Neuronal stem cell (in vitro differentiated cells): ENCODE measurements at regions not wholly inside any gene's neighbourhood (a gene's known extent, or its start where the extent isn't known, plus 50 kb on each side); places are given as distances from the start of the nearest gene placed in this dataset.
"Not testable (repeated sequence)": the region's sequence is repeated elsewhere in the genome, so short reads cannot be mapped to it uniquely, and the experiment has no call there.

Experiments used
- DNase-seq: peaks from one replicate; pipeline ENCODE4 v3.0.0-alpha.2; 2013; ENCODE audit warnings: low spot score
- H2AFZ ChIP-seq: one replicate; pipeline ENCODE4 v1.6.1; 2013; ENCODE audit warnings: mild to moderate bottlenecking, low read length, inconsistent platforms
- H2AK5ac ChIP-seq: 2 replicates; pipeline ENCODE4 v1.6.1; 2013; ENCODE audit warnings: low read depth, mild to moderate bottlenecking, inconsistent platforms, low read length, moderate library complexity, mixed read lengths
- H2BK120ac ChIP-seq: 2 replicates; pipeline ENCODE4 v1.6.1; 2013; ENCODE audit warnings: low read depth, mild to moderate bottlenecking, inconsistent platforms, low read length, moderate library complexity, mixed read lengths
- H2BK12ac ChIP-seq: one replicate; pipeline ENCODE4 v1.6.1; 2013; ENCODE audit warnings: low read length, inconsistent platforms
- H2BK15ac ChIP-seq: 2 replicates; pipeline ENCODE4 v1.6.1; 2013; ENCODE audit warnings: mild to moderate bottlenecking, low read length, inconsistent platforms, mixed read lengths
- H2BK5ac ChIP-seq: one replicate; pipeline ENCODE4 v1.6.1; 2013; ENCODE audit warnings: inconsistent platforms, mild to moderate bottlenecking, low read length, moderate library complexity
- H3K14ac ChIP-seq: one replicate; pipeline ENCODE4 v1.6.1; 2013; ENCODE audit warnings: low read length, inconsistent platforms
- H3K18ac ChIP-seq: 2 replicates; pipeline ENCODE4 v1.6.1; 2013; ENCODE audit warnings: low read length, inconsistent platforms
- H3K23ac ChIP-seq: 2 replicates; pipeline ENCODE4 v1.6.1; 2013; ENCODE audit warnings: low read depth, mild to moderate bottlenecking, mixed read lengths, low read length, inconsistent platforms; ENCODE audit not compliant: poor library complexity
- H3K27ac ChIP-seq: replicated peaks from 3 replicates; pipeline ENCODE4 v1.5.1; 2013; ENCODE audit warnings: low read length, inconsistent platforms
- H3K27me3 ChIP-seq, 3 experiments: 2 replicates each; pipeline ENCODE4 v1.6.1; 2013; ENCODE audit warnings: low read length in 3 of 3, mild to moderate bottlenecking in 2 of 3, inconsistent platforms in 1 of 3, low read depth in 1 of 3, mixed read lengths in 1 of 3, moderate library complexity in 1 of 3; ENCODE audit not compliant: control insufficient read depth in 3 of 3, insufficient read depth in 3 of 3
- H3K36me3 ChIP-seq, 2 donors: replicated peaks in 1 of 2; 2 replicates each; pipeline ENCODE4 v1.6.1; 2013; ENCODE audit warnings: low read length in 2 of 2; ENCODE audit not compliant: control insufficient read depth in 2 of 2, insufficient read depth in 2 of 2
- H3K4ac ChIP-seq: 2 replicates; pipeline ENCODE4 v1.6.1; 2013; ENCODE audit warnings: inconsistent platforms, mild to moderate bottlenecking, low read length, moderate library complexity
- H3K4me1 ChIP-seq, 2 donors: 1 replicate in 1 of 2; 2 replicates in 1 of 2; pipeline ENCODE4 v1.6.1; 2013; ENCODE audit warnings: low read length in 2 of 2, low read depth in 1 of 2; ENCODE audit not compliant: control insufficient read depth in 2 of 2, insufficient read depth in 1 of 2
- H3K4me2 ChIP-seq: one replicate; pipeline ENCODE4 v1.6.1; 2013; ENCODE audit warnings: mild to moderate bottlenecking, low read length, inconsistent platforms; ENCODE audit not compliant: insufficient read depth, poor library complexity, severe bottlenecking
- H3K4me3 ChIP-seq, 2 donors: 2 replicates each; pipeline ENCODE4 v1.5.1; 2013; ENCODE audit warnings: low read length in 2 of 2, mild to moderate bottlenecking in 2 of 2, inconsistent platforms in 1 of 2, moderate library complexity in 1 of 2
- H3K79me1 ChIP-seq: one replicate; pipeline ENCODE4 v1.6.1; 2013; ENCODE audit warnings: low read depth, mild to moderate bottlenecking, inconsistent platforms, low read length, moderate library complexity
- H3K9ac ChIP-seq: one replicate; pipeline ENCODE4 v1.6.1; 2013; ENCODE audit warnings: mild to moderate bottlenecking, low read depth, low read length, inconsistent platforms; ENCODE audit not compliant: poor library complexity
- H3K9me3 ChIP-seq, 2 donors: replicated peaks in 1 of 2; 2 replicates each; pipeline versions ENCODE3 to v1.6.1; 2013; ENCODE audit warnings: low read length in 2 of 2, mild to moderate bottlenecking in 2 of 2, inconsistent platforms in 1 of 2, low read depth in 1 of 2, mixed read lengths in 1 of 2, moderate library complexity in 1 of 2; ENCODE audit not compliant: control insufficient read depth in 2 of 2, insufficient read depth in 1 of 2
- H4K8ac ChIP-seq: one replicate; pipeline ENCODE4 v1.6.1; 2013; ENCODE audit warnings: low read depth, mild to moderate bottlenecking, inconsistent platforms, low read length, moderate library complexity
- H4K91ac ChIP-seq: one replicate; pipeline ENCODE4 v1.6.1; 2013; ENCODE audit warnings: low read length, low read depth, mild to moderate bottlenecking, inconsistent platforms; ENCODE audit not compliant: poor library complexity
- WGBS, 2 donors: extraction: QIAGEN DNeasy Blood & Tissue Kit; methylation state at CpG; one replicate each; pipeline ENCODE4 v1.1.7; 2013; ENCODE audit warnings: missing lambda C conversion rate in 2 of 2, mixed read lengths in 1 of 2; ENCODE audit not compliant: insufficient read length in 2 of 2, insufficient replicate concordance in 1 of 2; ENCODE audit errors: extremely low coverage in 2 of 2; 5-methylcytosine and 5-hydroxymethylcytosine counted together

GRCh38 chr21:13379566-13379965 lies 230.0 kb upstream of the POTED start:
- H2BK5ac ChIP-seq, H3K4me3 ChIP-seq, H2BK120ac ChIP-seq, DNase-seq, H3K27ac ChIP-seq, H3K36me3 ChIP-seq, H3K79me1 ChIP-seq, H4K91ac ChIP-seq, H3K4me2 ChIP-seq, H2BK12ac ChIP-seq, H3K9me3 ChIP-seq, H3K14ac ChIP-seq, H2BK15ac ChIP-seq, H3K27me3 ChIP-seq, H4K8ac ChIP-seq, H3K4me1 ChIP-seq, H3K23ac ChIP-seq, H3K9ac ChIP-seq, H2AFZ ChIP-seq, H3K4ac ChIP-seq, H3K18ac ChIP-seq, H2AK5ac ChIP-seq: not testable (repeated sequence)
- WGBS, 2 donors, result no CpG with 5 or more reads among the region's 18 CpGs

DNA sequence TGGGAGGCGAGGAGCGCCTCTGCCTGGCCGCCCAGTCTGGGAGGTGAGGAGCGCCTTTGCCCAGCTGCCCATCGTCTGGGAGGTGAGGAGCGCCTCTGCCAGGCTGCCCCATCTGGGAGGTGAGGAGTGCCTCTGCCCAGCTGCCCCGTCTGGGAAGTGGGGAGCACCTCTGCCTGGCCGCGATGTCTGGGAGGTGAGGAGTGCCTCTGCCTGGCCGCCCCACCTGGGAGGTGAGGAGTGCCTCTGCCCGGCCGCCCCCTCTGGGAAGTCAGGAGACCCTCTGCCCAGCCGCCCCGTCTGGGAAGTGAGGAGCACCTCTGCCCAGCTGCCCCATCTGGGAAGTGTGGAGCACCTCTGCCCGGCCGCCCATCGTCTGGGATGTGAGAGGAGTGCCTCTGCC lies 229.0 kb upstream of the POTED start:
- H3K4me3 ChIP-seq, H3K18ac ChIP-seq, DNase-seq, H2BK5ac ChIP-seq, H3K36me3 ChIP-seq, H3K4ac ChIP-seq, H3K9ac ChIP-seq, H2BK120ac ChIP-seq, H2AK5ac ChIP-seq, H4K8ac ChIP-seq, H2BK15ac ChIP-seq, H3K9me3 ChIP-seq, H3K27me3 ChIP-seq, H2BK12ac ChIP-seq, H3K14ac ChIP-seq, H3K23ac ChIP-seq, H3K79me1 ChIP-seq, H3K27ac ChIP-seq, H3K4me1 ChIP-seq, H2AFZ ChIP-seq, H3K4me2 ChIP-seq, H4K91ac ChIP-seq: not testable (repeated sequence)
- WGBS, 2 donors, result no CpG with 5 or more reads among the region's 17 CpGs

DNA sequence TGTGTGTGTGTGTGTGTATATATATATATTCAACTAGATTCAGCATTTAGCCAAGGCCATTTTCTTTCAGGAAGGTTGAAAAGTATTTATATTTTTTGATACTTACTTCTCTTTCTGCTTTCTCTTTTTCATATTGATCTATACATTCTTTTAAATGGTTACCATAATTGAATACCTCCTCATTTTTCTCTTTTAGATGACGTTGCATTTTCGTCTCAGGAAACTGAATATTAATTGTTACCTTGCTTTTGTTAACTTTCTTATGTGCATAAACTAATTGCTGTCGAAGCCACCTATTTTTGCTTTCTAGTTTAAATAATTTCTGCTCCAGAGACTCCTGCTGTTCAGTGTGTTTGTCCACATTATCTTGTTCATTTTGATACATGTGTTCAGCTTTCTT lies 225.4 kb upstream of the POTED start:
- H3K4me1 ChIP-seq, H3K14ac ChIP-seq, H2BK12ac ChIP-seq, H3K4me3 ChIP-seq, H2AK5ac ChIP-seq, H3K9ac ChIP-seq, H4K91ac ChIP-seq, H3K79me1 ChIP-seq, H2AFZ ChIP-seq, H2BK15ac ChIP-seq, H3K4ac ChIP-seq, H3K18ac ChIP-seq, H3K27me3 ChIP-seq, H3K23ac ChIP-seq, H2BK120ac ChIP-seq, H3K27ac ChIP-seq, H3K36me3 ChIP-seq, H2BK5ac ChIP-seq, H3K4me2 ChIP-seq, H3K9me3 ChIP-seq, H4K8ac ChIP-seq, DNase-seq: not testable (repeated sequence)
- WGBS, 2 donors, result no CpG with 5 or more reads among the region's 3 CpGs

GRCh38 chr21:13409184-13409583 lies 200.4 kb upstream of the POTED start:
- DNase-seq, H2AFZ ChIP-seq, H3K36me3 ChIP-seq, H3K14ac ChIP-seq, H4K8ac ChIP-seq, H2BK15ac ChIP-seq, H3K27ac ChIP-seq, H2BK5ac ChIP-seq, H4K91ac ChIP-seq, H3K4me3 ChIP-seq, H2BK12ac ChIP-seq, H2BK120ac ChIP-seq, H3K27me3 ChIP-seq, H2AK5ac ChIP-seq, H3K4me1 ChIP-seq, H3K9me3 ChIP-seq, H3K79me1 ChIP-seq, H3K9ac ChIP-seq, H3K18ac ChIP-seq, H3K4me2 ChIP-seq, H3K23ac ChIP-seq, H3K4ac ChIP-seq: not testable (repeated sequence)
